ENCODE measurements at regions not wholly inside any gene's neighbourhood (a gene's known extent, or its start where the extent isn't known, plus 50 kb on each side); places are given as distances from the start of the nearest gene placed in this dataset.

DNA sequence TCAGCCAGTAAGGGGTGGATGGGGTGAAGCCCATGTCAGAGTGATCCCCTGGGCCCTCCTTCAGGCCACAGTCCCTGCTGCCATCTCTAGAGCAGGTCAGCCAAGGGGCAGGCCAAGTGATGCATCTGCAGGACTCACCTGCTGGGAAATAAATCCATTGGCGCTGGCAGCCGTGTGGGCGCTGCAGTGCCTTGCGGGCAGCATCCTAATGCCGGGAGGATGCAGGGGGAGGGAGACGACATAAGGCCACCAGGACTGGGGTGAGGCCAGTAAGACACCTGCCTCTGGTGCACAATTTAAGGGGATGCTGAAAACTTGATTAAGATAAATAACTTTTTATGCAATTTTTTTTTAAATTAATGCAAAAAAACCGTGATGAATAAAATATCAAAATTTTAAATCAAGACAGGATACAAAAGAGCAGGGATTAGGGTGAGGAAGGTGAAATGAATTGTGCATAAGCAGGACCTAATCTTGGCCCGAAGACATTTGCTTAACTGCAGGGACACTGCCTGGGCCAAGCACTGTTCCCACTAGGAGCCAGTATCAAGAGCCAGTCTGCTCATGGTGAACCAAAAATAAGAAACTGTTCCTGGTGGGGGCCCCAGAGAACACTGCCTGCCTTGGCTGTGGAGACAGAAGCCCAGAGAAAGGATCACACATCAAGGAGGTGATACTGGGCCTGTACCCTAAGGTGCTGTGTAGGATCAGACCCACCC lies 67.5 kb upstream of the CPLX2 start:
- no peak overlapping the region for H3K14ac ChIP-seq (ENCODE audit: insufficient read length)
- H3K4ac ChIP-seq (replicated peaks; ENCODE audit: insufficient read length, low read depth, low read length): no peak overlapping the region
- no peak overlapping the region for H2AFZ ChIP-seq (ENCODE audit: low read length)
- H3K9me3 ChIP-seq (ENCODE audit: insufficient read depth in 2 of 2, low read depth in 1 of 2, low read length in 1 of 2): no peaks in the 10 kb centered on the region
- no peak overlapping the region for H3K27ac ChIP-seq (ENCODE audit: low read depth, low read length)
- ChIA-PET CTCF (ENCODE audit: partially characterized antibody) (interaction anchor here (0.7 to 1.8 kb wide), 5 partner anchors 14 to 69 kb away, joined by 3 to 4 read pairs (median 3); partner anchors contain the start of gene CPLX2), POLR2A (ENCODE audit: partially characterized antibody) (no interaction called here)
- no peaks in the 10 kb centered on the region for H4K20me1 ChIP-seq (replicated peaks in 1 of 2; ENCODE audit: control insufficient read depth in 1 of 2, insufficient read depth in 2 of 2, low read length in 2 of 2)
- H3K23ac ChIP-seq (ENCODE audit: insufficient read length): no peak overlapping the region
- no peaks in the 10 kb centered on the region; a peak in 1 of 7 replicates for H3K27me3 ChIP-seq (replicated peaks in 1 of 4; ENCODE audit: control insufficient read depth in 3 of 4, extremely low read depth in 1 of 4, insufficient read depth in 3 of 4, low read length in 3 of 4)
- no peak overlapping the region for H3K4me2 ChIP-seq (ENCODE audit: insufficient read depth in 1 of 2, low read depth in 2 of 2, low read length in 2 of 2)
- no peaks in the 10 kb centered on the region; the same call in 1 of the 2 replicates for H3K23me2 ChIP-seq (ENCODE audit: low read depth, low read length)
- no peak overlapping the region for H3K4me3 ChIP-seq (ENCODE audit: extremely low read depth in 1 of 4, insufficient read depth in 2 of 4, low read depth in 3 of 4, low read length in 4 of 4)
- no peak overlapping the region for H2BK12ac ChIP-seq (ENCODE audit: low read depth, low read length)
- no peak for FAIRE-seq
- no peak overlapping the region for H3K56ac ChIP-seq (replicated peaks; ENCODE audit: insufficient read length, low read depth, low read length)
- no peak overlapping the region for H2AK5ac ChIP-seq (ENCODE audit: low read depth, low read length)
- no peaks in the 10 kb centered on the region for H3K79me1 ChIP-seq (ENCODE audit: low read depth, low read length)
- H2BK5ac ChIP-seq (ENCODE audit: low read depth, low read length): no peak overlapping the region
- H2BK15ac ChIP-seq (ENCODE audit: low read length): no peak overlapping the region
- no peaks in the 10 kb centered on the region for H3K79me2 ChIP-seq (ENCODE audit: control insufficient read depth in 1 of 2, insufficient read depth in 2 of 2, low read length in 2 of 2)
- H3K18ac ChIP-seq (ENCODE audit: extremely low read depth, low read length): no peak overlapping the region
- 82% methylated on average over 8 of the region's 8 CpGs; no CpG with 5 or more reads in 1 of the 2 experiments for WGBS, 2 experiments (ENCODE audit: extremely low coverage in 1 of 2, insufficient coverage in 1 of 2, insufficient read length in 1 of 2, insufficient replicate concordance in 2 of 2, low coverage in 1 of 2, low lambda C conversion rate in 2 of 2, missing lambda C conversion rate in 1 of 2)
- DNase-seq (ENCODE audit: low read depth in 1 of 2, low spot score in 2 of 2): no peak
- peak overlapping the region; percentile 41; the same call in 1 of the 2 replicates for H4K8ac ChIP-seq (ENCODE audit: extremely low read depth, insufficient read depth, low read length)
- H4K5ac ChIP-seq (ENCODE audit: insufficient read length, low read depth, low read length): no peak overlapping the region
- peaks cover 0 to 8% (median 2%) of the 10 kb centered on the region in 4 experiments; a peak in 2 of 7 replicates for H3K4me1 ChIP-seq (replicated peaks in 1 of 4; ENCODE audit: control insufficient read depth in 3 of 4, insufficient read depth in 4 of 4, low read length in 3 of 4)
- no peaks in the 10 kb centered on the region for H3K36me3 ChIP-seq (ENCODE audit: control insufficient read depth in 2 of 4, insufficient read depth in 4 of 4, low read length in 3 of 4)
- no peak overlapping the region for H2BK20ac ChIP-seq (ENCODE audit: low read length)
- H2BK120ac ChIP-seq (replicated peaks; ENCODE audit: low read depth, low read length): no peak overlapping the region
- H3K9ac ChIP-seq (replicated peaks in 1 of 4; ENCODE audit: extremely low read depth in 1 of 4, low read depth in 3 of 4, low read length in 3 of 4): no peak overlapping the region; a peak in 1 of 7 replicates
- TF ChIP-seq, protein P1, sequence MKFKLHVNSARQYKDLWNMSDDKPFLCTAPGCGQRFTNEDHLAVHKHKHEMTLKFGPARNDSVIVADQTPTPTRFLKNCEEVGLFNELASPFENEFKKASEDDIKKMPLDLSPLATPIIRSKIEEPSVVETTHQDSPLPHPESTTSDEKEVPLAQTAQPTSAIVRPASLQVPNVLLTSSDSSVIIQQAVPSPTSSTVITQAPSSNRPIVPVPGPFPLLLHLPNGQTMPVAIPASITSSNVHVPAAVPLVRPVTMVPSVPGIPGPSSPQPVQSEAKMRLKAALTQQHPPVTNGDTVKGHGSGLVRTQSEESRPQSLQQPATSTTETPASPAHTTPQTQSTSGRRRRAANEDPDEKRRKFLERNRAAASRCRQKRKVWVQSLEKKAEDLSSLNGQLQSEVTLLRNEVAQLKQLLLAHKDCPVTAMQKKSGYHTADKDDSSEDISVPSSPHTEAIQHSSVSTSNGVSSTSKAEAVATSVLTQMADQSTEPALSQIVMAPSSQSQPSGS (IDR thresholded peaks at IDR 0.05; ENCODE audit: low read length): no peak
- TF ChIP-seq, protein P2, sequence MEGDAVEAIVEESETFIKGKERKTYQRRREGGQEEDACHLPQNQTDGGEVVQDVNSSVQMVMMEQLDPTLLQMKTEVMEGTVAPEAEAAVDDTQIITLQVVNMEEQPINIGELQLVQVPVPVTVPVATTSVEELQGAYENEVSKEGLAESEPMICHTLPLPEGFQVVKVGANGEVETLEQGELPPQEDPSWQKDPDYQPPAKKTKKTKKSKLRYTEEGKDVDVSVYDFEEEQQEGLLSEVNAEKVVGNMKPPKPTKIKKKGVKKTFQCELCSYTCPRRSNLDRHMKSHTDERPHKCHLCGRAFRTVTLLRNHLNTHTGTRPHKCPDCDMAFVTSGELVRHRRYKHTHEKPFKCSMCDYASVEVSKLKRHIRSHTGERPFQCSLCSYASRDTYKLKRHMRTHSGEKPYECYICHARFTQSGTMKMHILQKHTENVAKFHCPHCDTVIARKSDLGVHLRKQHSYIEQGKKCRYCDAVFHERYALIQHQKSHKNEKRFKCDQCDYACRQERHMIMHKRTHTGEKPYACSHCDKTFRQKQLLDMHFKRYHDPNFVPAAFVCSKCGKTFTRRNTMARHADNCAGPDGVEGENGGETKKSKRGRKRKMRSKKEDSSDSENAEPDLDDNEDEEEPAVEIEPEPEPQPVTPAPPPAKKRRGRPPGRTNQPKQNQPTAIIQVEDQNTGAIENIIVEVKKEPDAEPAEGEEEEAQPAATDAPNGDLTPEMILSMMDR (IDR thresholded peaks at IDR 0.05; ENCODE audit: control extremely low read depth in 1 of 3, insufficient read depth in 1 of 3, low read depth in 1 of 3, low read length in 3 of 3): no peak
- no peak overlapping the region for H4K91ac ChIP-seq (replicated peaks; ENCODE audit: insufficient read length, low read length)
